Trophoblast cell (in vitro differentiated cells and primary cell): ENCODE measurements at regions not wholly inside any gene's neighbourhood (a gene's known extent, or its start where the extent isn't known, plus 50 kb on each side); places are given as distances from the start of the nearest gene placed in this dataset.
A peak's percentile ranks its signal among the peaks of the same experiment; 100 is the strongest.

ENCODE experiments used
- DNase-seq, 2 donors: peaks; one replicate each; pipeline ENCODE4 v3.0.0-alpha.2; 2016
- H2AFZ ChIP-seq: 2 replicates; pipeline ENCODE4 v1.6.1; 2013; ENCODE audit warnings: low read length, moderate library complexity, mild to moderate bottlenecking; ENCODE audit not compliant: insufficient read depth, poor library complexity
- H2AK5ac ChIP-seq: 2 replicates; pipeline ENCODE4 v1.6.1; 2013; ENCODE audit warnings: mild to moderate bottlenecking, low read length
- H2BK120ac ChIP-seq: 2 replicates; pipeline ENCODE4 v1.6.1; 2013; ENCODE audit warnings: low read length, mild to moderate bottlenecking, moderate library complexity; ENCODE audit not compliant: insufficient read depth, poor library complexity
- H2BK12ac ChIP-seq: 2 replicates; pipeline ENCODE4 v1.6.1; 2013; ENCODE audit warnings: mild to moderate bottlenecking, low read length, moderate library complexity
- H2BK5ac ChIP-seq: 2 replicates; pipeline ENCODE4 v1.6.1; 2013; ENCODE audit warnings: low read length, low read depth, moderate library complexity, mild to moderate bottlenecking; ENCODE audit not compliant: poor library complexity
- H3K14ac ChIP-seq: 2 replicates; pipeline ENCODE4 v1.6.1; 2013; ENCODE audit warnings: mild to moderate bottlenecking, low read length
- H3K18ac ChIP-seq: 2 replicates; pipeline ENCODE4 v1.6.1; 2013; ENCODE audit warnings: mild to moderate bottlenecking, low read length
- H3K23ac ChIP-seq: 2 replicates; pipeline ENCODE4 v1.6.1; 2013; ENCODE audit warnings: low read length
- H3K27ac ChIP-seq: 2 replicates; pipeline ENCODE4 v1.5.1; 2013; ENCODE audit warnings: low read depth, mild to moderate bottlenecking, inconsistent platforms, low read length, moderate library complexity
- H3K27me3 ChIP-seq: 2 replicates; pipeline ENCODE4 v1.6.1; 2013; ENCODE audit warnings: inconsistent platforms, mild to moderate bottlenecking, low read length, moderate library complexity; ENCODE audit not compliant: insufficient read depth
- H3K36me3 ChIP-seq, 2 experiments: 1 replicate in 1 of 2; 2 replicates in 1 of 2; pipeline ENCODE4 v1.6.1; 2013; ENCODE audit warnings: low read length in 2 of 2, mild to moderate bottlenecking in 2 of 2, moderate library complexity in 1 of 2; ENCODE audit not compliant: insufficient read depth in 2 of 2, control insufficient read depth in 1 of 2
- H3K4ac ChIP-seq: 2 replicates; pipeline ENCODE4 v1.6.1; 2013; ENCODE audit warnings: low read depth, mild to moderate bottlenecking, low read length, moderate library complexity
- H3K4me1 ChIP-seq, 2 experiments: 1 replicate in 1 of 2; 2 replicates in 1 of 2; pipeline ENCODE4 v1.6.1; 2013; ENCODE audit warnings: low read length in 2 of 2, mild to moderate bottlenecking in 2 of 2, moderate library complexity in 1 of 2; ENCODE audit not compliant: insufficient read depth in 2 of 2, control insufficient read depth in 1 of 2
- H3K4me2 ChIP-seq: 2 replicates; pipeline ENCODE4 v1.6.1; 2013; ENCODE audit warnings: inconsistent platforms, mild to moderate bottlenecking, low read length, moderate library complexity
- H3K4me3 ChIP-seq: 2 replicates; pipeline ENCODE4 v1.5.1; 2013; ENCODE audit warnings: mild to moderate bottlenecking, low read depth, low read length, inconsistent platforms
- H3K79me1 ChIP-seq: one replicate; pipeline ENCODE4 v1.6.1; 2013; ENCODE audit warnings: low read length
- H3K79me2 ChIP-seq: 2 replicates; pipeline ENCODE4 v1.6.1; 2013; ENCODE audit warnings: low read length, mild to moderate bottlenecking; ENCODE audit not compliant: control insufficient read depth, insufficient read depth, poor library complexity
- H3K9ac ChIP-seq: 2 replicates; pipeline ENCODE4 v1.6.1; 2013; ENCODE audit warnings: mild to moderate bottlenecking, low read length
- H3K9me3 ChIP-seq: 2 replicates; pipeline ENCODE4 v1.6.1; 2013; ENCODE audit warnings: low read depth, mild to moderate bottlenecking, control low read depth, inconsistent platforms, low read length; ENCODE audit not compliant: insufficient read depth
- H4K12ac ChIP-seq: 2 replicates; pipeline ENCODE4 v1.6.1; 2013; ENCODE audit warnings: low read depth, mild to moderate bottlenecking, low read length, moderate library complexity
- H4K8ac ChIP-seq: 2 replicates; pipeline ENCODE4 v1.6.1; 2013; ENCODE audit warnings: low read depth, mild to moderate bottlenecking, low read length, moderate library complexity
- H4K91ac ChIP-seq: one replicate; pipeline ENCODE4 v1.6.1; 2013; ENCODE audit warnings: low read depth, mild to moderate bottlenecking, low read length, moderate library complexity
- WGBS: extraction: QIAGEN DNeasy Blood & Tissue Kit; methylation state at CpG from one replicate; pipeline ENCODE4 v1.1.7; 2013; ENCODE audit warnings: missing lambda C conversion rate; ENCODE audit not compliant: insufficient read length, insufficient coverage; ENCODE audit errors: extremely low coverage; 5-methylcytosine and 5-hydroxymethylcytosine counted together

DNA sequence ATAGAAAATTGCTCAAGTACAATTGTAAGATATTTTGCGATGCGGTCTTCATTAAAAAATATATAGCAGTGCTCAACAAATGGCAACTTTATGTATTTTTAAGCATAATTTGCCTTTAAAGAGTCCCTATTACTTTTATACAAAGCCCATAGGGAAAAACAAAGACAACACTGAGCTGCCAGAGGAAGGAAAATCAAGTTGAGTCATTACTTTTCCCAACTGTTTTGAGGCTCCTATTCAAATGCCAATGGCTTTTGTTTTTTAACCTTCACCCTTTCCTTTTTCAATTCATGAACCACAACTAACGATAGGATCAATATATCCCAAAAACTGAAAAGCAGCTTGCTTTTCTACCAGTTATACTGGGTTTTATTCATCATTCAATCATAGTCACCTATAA is 157.6 kb upstream of the PLEKHA5 start:
- no peak overlapping the region for H2AFZ ChIP-seq
- H3K4me1 ChIP-seq: no peaks in the 10 kb centered on the region
- no peak overlapping the region for H3K9ac ChIP-seq
- H4K91ac ChIP-seq: no peak overlapping the region
- no peak overlapping the region for H3K23ac ChIP-seq
- no peak overlapping the region for H3K4me3 ChIP-seq
- WGBS: no CpG with 5 or more reads among the region's 3 CpGs
- no peak overlapping the region for H3K4me2 ChIP-seq
- no peaks in the 10 kb centered on the region for H3K79me2 ChIP-seq
- H2BK120ac ChIP-seq: no peak overlapping the region
- no peak overlapping the region for H2AK5ac ChIP-seq
- no peaks in the 10 kb centered on the region for H3K9me3 ChIP-seq
- no peak overlapping the region for H2BK5ac ChIP-seq
- H3K27ac ChIP-seq: no peak overlapping the region
- no peak overlapping the region for H3K18ac ChIP-seq
- DNase-seq: no peak
- H3K14ac ChIP-seq: no peak overlapping the region
- H3K36me3 ChIP-seq: no peaks in the 10 kb centered on the region
- no peaks in the 10 kb centered on the region for H3K27me3 ChIP-seq
- no peak overlapping the region for H2BK12ac ChIP-seq
- no peak overlapping the region for H4K12ac ChIP-seq
- no peaks in the 10 kb centered on the region for H3K79me1 ChIP-seq
- no peak overlapping the region for H4K8ac ChIP-seq
- no peak overlapping the region for H3K4ac ChIP-seq

DNA sequence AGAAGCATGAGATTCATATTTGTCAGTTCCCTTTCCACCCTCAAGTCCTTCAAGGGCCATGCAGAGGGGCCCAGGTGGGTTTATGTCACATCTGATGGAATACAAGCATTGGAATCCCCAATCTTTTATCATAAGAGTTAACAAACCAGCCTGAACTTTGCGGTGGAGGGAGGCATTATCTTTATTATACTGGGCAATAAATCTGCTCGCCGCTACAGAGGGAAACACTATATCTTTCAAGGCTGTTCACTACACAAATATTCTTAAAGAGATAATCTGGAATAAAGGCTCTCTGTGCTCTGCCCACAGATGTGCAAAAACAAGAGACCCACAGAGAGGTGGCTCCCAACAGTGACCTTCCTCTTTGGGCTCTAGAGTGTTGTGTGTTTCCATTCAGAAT is 153.6 kb upstream of the PLEKHA5 start:
- WGBS: no CpG with 5 or more reads among the region's 3 CpGs
- H2AK5ac ChIP-seq: no peak overlapping the region
- H2AFZ ChIP-seq: no peak overlapping the region
- no peaks in the 10 kb centered on the region for H3K4me1 ChIP-seq
- no peak for DNase-seq
- no peak overlapping the region for H3K9ac ChIP-seq
- H2BK12ac ChIP-seq: no peak overlapping the region
- no peaks in the 10 kb centered on the region for H3K79me2 ChIP-seq
- no peak overlapping the region for H3K18ac ChIP-seq
- no peaks in the 10 kb centered on the region for H3K9me3 ChIP-seq
- H4K8ac ChIP-seq: no peak overlapping the region
- no peak overlapping the region for H4K91ac ChIP-seq
- H4K12ac ChIP-seq: no peak overlapping the region
- H2BK5ac ChIP-seq: no peak overlapping the region
- peaks cover 0 to 2% of the 10 kb centered on the region in 2 experiments for H3K36me3 ChIP-seq
- peaks cover 9% of the 10 kb centered on the region for H3K79me1 ChIP-seq
- H3K4ac ChIP-seq: no peak overlapping the region
- no peak overlapping the region for H3K14ac ChIP-seq
- no peak overlapping the region for H3K4me3 ChIP-seq
- no peak overlapping the region for H3K4me2 ChIP-seq
- no peak overlapping the region for H2BK120ac ChIP-seq
- no peaks in the 10 kb centered on the region for H3K27me3 ChIP-seq
- H3K23ac ChIP-seq: no peak overlapping the region
- H3K27ac ChIP-seq: no peak overlapping the region

DNA sequence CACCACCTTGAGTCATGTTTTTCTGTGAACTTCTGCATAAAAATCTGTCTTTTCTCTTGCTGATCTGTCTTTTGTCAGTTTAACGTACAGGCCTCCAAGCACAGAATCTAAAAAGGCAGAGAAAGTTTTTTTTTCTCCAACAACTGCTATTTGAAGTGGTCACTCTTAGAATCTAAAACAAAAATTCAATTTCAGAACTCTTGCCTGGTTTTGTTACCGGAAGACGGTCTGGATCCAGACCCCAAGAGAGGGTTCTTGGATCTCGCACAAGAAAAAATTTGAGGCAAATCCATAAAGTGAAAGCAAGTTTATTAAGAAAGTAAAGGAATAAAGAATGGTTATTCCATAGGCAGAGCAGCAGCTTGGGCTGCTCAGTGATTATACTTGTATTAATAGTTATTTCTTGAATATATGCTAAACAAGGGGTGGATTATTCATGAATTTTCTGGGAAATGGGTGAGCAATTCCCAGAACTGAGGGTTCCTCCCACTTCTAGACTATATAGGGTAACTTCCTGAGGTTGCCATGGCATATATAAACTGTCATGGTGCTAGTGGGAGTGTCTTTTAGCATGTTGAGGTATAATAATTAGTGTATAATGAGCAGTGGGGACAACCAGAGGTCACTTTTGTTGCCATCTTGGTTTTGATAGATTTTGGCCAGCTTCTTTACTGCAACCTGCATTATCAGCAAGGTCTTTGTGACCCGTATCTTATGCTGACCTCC is 150.0 kb upstream of the PLEKHA5 start:
- Histone ChIP-seq H4K12ac (no peak overlapping the region), H3K23ac (no peak overlapping the region), H2BK120ac (peak overlapping the region; percentile 58), H3K27ac (peak overlapping the region; percentile 78), H3K9me3 (peaks cover 1% of the 10 kb centered on the region), H3K79me2 (no peaks in the 10 kb centered on the region), H3K4me1 (peaks cover 4% of the 10 kb centered on the region in 2 experiments), H4K91ac (peak overlapping the region; percentile 8), H3K4me2 (no peak overlapping the region), H3K27me3 (no peaks in the 10 kb centered on the region), H2BK12ac (peak overlapping the region; percentile 11), H2BK5ac (peak overlapping the region; percentile 16), H4K8ac (no peak overlapping the region), H3K4ac (no peak overlapping the region), H2AK5ac (no peak overlapping the region), H2AFZ (no peak overlapping the region), H3K36me3 (peaks cover 0 to 2% of the 10 kb centered on the region in 2 experiments), H3K9ac (no peak overlapping the region), H3K4me3 (no peak overlapping the region), H3K79me1 (peaks cover 11% of the 10 kb centered on the region), H3K18ac (no peak overlapping the region), H3K14ac (no peak overlapping the region)
- no CpG with 5 or more reads among the region's 5 CpGs for WGBS
- no peak for DNase-seq

DNA sequence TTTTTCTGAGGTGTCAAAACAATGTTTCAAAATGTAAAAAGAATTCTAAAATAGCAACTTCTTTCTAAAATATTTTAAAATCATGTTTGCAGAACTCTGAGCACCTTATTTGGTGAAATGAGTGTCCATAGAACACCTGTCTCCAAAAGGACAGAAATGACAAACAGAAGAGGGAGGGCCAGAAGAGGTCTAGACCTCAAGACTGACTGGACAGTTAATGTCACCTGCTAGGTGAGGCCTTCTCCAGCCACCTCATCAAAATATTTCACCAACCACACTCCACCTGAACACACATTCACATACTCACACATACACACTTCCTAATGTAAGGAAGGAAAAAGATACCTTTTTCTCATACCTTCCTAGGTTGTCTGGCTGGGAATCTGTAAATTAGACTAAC is 147.8 kb upstream of the PLEKHA5 start:
- DNase-seq: no peak
- Histone ChIP-seq H3K4ac (no peak overlapping the region), H4K12ac (no peak overlapping the region), H3K36me3 (peaks cover 0 to 2% of the 10 kb centered on the region in 2 experiments), H3K79me2 (no peaks in the 10 kb centered on the region), H3K4me3 (no peak overlapping the region), H3K9ac (no peak overlapping the region), H4K8ac (no peak overlapping the region), H3K18ac (no peak overlapping the region), H2BK12ac (no peak overlapping the region), H2AK5ac (no peak overlapping the region), H4K91ac (peak overlapping the region; percentile 68), H3K23ac (no peak overlapping the region), H3K14ac (no peak overlapping the region), H2AFZ (no peak overlapping the region), H2BK5ac (no peak overlapping the region), H3K27me3 (no peaks in the 10 kb centered on the region), H3K27ac (no peak overlapping the region), H3K4me1 (peaks cover 4% of the 10 kb centered on the region in 2 experiments), H3K4me2 (no peak overlapping the region), H3K9me3 (peaks cover 1% of the 10 kb centered on the region), H2BK120ac (no peak overlapping the region), H3K79me1 (peaks cover 11% of the 10 kb centered on the region)
